ENCODE measurements at regions not wholly inside any gene's neighbourhood (a gene's known extent, or its start where the extent isn't known, plus 50 kb on each side); places are given as distances from the start of the nearest gene placed in this dataset.

DNA sequence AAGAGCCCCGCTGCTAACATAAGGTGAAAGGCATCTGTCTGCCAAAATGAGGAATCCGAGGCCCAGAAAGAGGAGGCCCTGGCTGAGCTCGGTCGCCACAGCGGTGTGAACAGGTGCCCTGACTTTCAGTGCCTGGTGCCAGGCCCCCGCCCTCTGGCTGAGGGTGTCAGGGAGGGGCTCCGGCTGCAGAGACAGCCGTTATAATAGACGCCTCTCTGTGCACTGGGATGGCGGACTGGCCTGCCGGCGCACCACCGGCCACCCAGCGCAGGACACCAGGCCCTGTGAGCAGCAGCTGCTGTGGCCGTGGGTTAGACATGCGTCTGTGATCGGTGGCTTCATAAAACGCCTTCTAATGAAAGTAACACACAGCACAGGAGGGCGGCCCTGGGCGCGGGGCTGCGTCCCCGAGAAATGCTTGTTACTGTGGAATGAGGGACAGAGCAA, 51.4 kb upstream of the ACTRT2 start:
- H3K27ac ChIP-seq, result no peak overlapping the region
- H3K36me3 ChIP-seq (ENCODE audit: insufficient read depth in 1 of 2, low read depth in 1 of 2), result no peaks in the 10 kb centered on the region
- intact Hi-C loops (cut with DNase I), result no loop called here
- 44 to 57% (median 45%) methylated on average over 23 of the region's 23 CpGs for WGBS, 3 donors
- no peaks in the 10 kb centered on the region for H3K4me1 ChIP-seq
- no peak for DNase-seq
- H3K4me3 ChIP-seq, result no peak overlapping the region
- no peaks in the 10 kb centered on the region for H3K9me3 ChIP-seq
- ATAC-seq, result no peak
- TF ChIP-seq CTCF (IDR thresholded peaks at IDR 0.05), result no peak
- peaks cover 0 to 19% (median 14%) of the 10 kb centered on the region in 3 donors for H3K27me3 ChIP-seq (ENCODE audit: insufficient read depth in 3 of 3, low read length in 2 of 3)

DNA sequence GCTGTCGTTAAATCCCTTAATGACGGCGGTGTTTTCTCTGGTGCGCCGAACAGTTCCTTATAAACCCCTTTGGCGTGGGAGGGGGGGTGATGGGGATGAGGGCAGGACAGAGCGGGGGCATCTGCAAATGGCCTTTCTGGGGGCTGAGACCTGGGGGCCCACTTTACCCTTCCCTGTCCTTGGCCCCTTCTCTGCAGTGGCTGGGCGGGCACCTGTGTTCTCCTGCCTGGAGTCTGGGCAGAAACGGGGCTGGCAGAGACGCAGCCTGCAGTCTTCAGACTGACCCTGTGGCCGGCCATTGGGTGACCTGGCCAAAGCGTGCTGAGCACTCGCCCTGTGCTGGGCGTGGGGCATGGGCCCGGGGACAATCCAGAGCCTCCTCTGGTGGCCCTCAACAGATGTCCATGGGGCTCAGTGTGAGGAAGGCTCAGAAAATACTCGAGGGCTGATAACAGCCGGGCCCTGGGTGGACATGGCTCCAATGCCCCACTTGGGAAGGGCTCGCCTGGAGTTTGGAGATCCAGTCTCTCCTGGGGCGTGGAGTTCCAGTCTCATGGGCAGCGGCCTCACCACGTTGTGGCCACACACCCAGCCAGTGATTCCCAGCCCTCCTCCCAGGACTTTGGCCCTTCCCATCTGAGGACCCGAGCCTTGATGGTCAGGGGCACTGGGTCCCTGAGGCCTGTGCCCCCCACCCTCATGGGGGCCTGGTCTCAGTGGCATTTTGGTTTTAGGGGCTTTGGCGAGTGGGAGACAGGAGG, 50.8 kb upstream of the ACTRT2 start:
- Histone ChIP-seq H3K27ac (no peak overlapping the region), H3K4me3 (no peak overlapping the region), H3K9me3 (no peaks in the 10 kb centered on the region), H3K36me3 (ENCODE audit: insufficient read depth in 1 of 2, low read depth in 1 of 2) (no peaks in the 10 kb centered on the region), H3K27me3 (ENCODE audit: insufficient read depth in 3 of 3, low read length in 2 of 3) (peaks cover 0 to 19% (median 17%) of the 10 kb centered on the region in 3 donors), H3K4me1 (no peaks in the 10 kb centered on the region)
- intact Hi-C loops (cut with DNase I), result no loop called here
- no peak for DNase-seq
- WGBS, 3 donors, result 66 to 75% (median 73%) methylated on average over 20 to 23 of the region's 23 CpGs
- no peak for ATAC-seq
- no peak for TF ChIP-seq CTCF (IDR thresholded peaks at IDR 0.05)

DNA sequence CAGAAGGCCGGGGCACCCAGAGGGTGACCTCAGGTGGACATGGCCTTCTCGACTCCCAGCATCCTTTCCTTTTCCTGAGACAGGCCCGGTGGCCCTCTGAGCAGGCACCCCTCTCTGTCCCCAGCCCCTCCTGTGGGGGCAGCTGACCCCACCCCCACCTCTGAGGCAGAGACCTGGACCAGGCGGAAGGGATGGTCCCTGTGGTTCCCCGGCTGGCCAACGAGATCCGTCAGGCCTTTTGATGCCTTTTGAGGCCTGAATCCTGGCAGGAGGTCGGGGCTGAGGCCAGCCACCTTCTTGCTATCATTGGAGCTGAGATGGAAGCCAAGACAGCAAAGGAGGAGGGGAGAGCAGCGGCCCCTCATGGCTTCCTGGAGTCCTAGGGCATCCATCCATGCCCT, 50.2 kb upstream of the ACTRT2 start:
- intact Hi-C loops (cut with DNase I), result no loop called here
- Histone ChIP-seq H3K9me3 (no peaks in the 10 kb centered on the region), H3K4me1 (no peaks in the 10 kb centered on the region), H3K36me3 (ENCODE audit: insufficient read depth in 1 of 2, low read depth in 1 of 2) (no peaks in the 10 kb centered on the region), H3K4me3 (no peak overlapping the region), H3K27me3 (ENCODE audit: insufficient read depth in 3 of 3, low read length in 2 of 3) (peaks cover 0 to 19% (median 14%) of the 10 kb centered on the region in 3 donors), H3K27ac (no peak overlapping the region)
- TF ChIP-seq CTCF (IDR thresholded peaks at IDR 0.05), result no peak
- no peak for ATAC-seq
- WGBS, 3 donors, result 81 to 84% (median 81%) methylated on average over 9 of the region's 9 CpGs
- DNase-seq, result no peak
